ENCODE measurements at regions not wholly inside any gene's neighbourhood (a gene's known extent, or its start where the extent isn't known, plus 50 kb on each side); places are given as distances from the start of the nearest gene placed in this dataset.

- H3K36me3 ChIP-seq = no peaks in the 10 kb centered on the region
- no peaks in the 10 kb centered on the region for H3K4me1 ChIP-seq
- H3K27me3 ChIP-seq = no peaks in the 10 kb centered on the region
- TF ChIP-seq CTCF (IDR thresholded peaks at IDR 0.05) = no peak
- ATAC-seq (no peak), DNase-seq (no peak)
- H3K9me3 ChIP-seq = no peaks in the 10 kb centered on the region
- intact Hi-C loops (cut with DNase I) = no loop called here
- H3K4me3 ChIP-seq = no peak overlapping the region
- no peak overlapping the region for H3K27ac ChIP-seq
Observed at GRCh38 chr1:63014267-63014666, 230.3 kb downstream of the ATG4C start.

- Histone ChIP-seq H3K4me1 (no peaks in the 10 kb centered on the region), H3K4me3 (no peak overlapping the region), H3K9me3 (no peaks in the 10 kb centered on the region), H3K36me3 (no peaks in the 10 kb centered on the region), H3K27me3 (no peaks in the 10 kb centered on the region), H3K27ac (no peak overlapping the region)
- TF ChIP-seq CTCF (IDR thresholded peaks at IDR 0.05) = no peak
- intact Hi-C loops (cut with DNase I) = no loop called here
- no peak for DNase-seq
- no peak for ATAC-seq
Observed at GRCh38 chr1:63022319-63022718, 238.4 kb downstream of the ATG4C start.

- intact Hi-C loops (cut with DNase I) = no loop called here
Observed at GRCh38 chr1:63023171-63023570, 239.2 kb downstream of the ATG4C start.

GRCh38 chr1:63023637-63024036 is 239.7 kb downstream of the ATG4C start:
- no peaks in the 10 kb centered on the region for H3K9me3 ChIP-seq
- H3K4me1 ChIP-seq = no peaks in the 10 kb centered on the region
- no peak for DNase-seq
- H3K36me3 ChIP-seq = no peaks in the 10 kb centered on the region
- H3K27me3 ChIP-seq = no peaks in the 10 kb centered on the region
- ATAC-seq = no peak
- H3K4me3 ChIP-seq = no peak overlapping the region
- TF ChIP-seq CTCF (IDR thresholded peaks at IDR 0.05) = no peak
- no peak overlapping the region for H3K27ac ChIP-seq
- intact Hi-C loops (cut with DNase I) = no loop called here

More at GRCh38 chr1:63023171-63023570, 239.2 kb downstream of the ATG4C start:
- no peak for ATAC-seq
- Histone ChIP-seq H3K27me3 (no peaks in the 10 kb centered on the region), H3K9me3 (no peaks in the 10 kb centered on the region), H3K4me1 (no peaks in the 10 kb centered on the region), H3K4me3 (no peak overlapping the region), H3K27ac (no peak overlapping the region), H3K36me3 (no peaks in the 10 kb centered on the region)
- DNase-seq = no peak
- TF ChIP-seq CTCF (IDR thresholded peaks at IDR 0.05) = no peak

- no peak for DNase-seq
- H3K9me3 ChIP-seq = no peaks in the 10 kb centered on the region
- no peak for ATAC-seq
Observed at GRCh38 chr1:63024132-63024531, 240.2 kb downstream of the ATG4C start.

More at GRCh38 chr1:63024132-63024531, 240.2 kb downstream of the ATG4C start:
- H3K4me1 ChIP-seq = no peaks in the 10 kb centered on the region
- H3K4me3 ChIP-seq = no peak overlapping the region
- no peak overlapping the region for H3K27ac ChIP-seq
- H3K36me3 ChIP-seq = no peaks in the 10 kb centered on the region
- intact Hi-C loops (cut with DNase I) = no loop called here
- no peaks in the 10 kb centered on the region for H3K27me3 ChIP-seq
- no peak for TF ChIP-seq CTCF (IDR thresholded peaks at IDR 0.05)

Data from left lung (tissue), 4 donors.